Ascending aorta (tissue), 2 donors: ENCODE measurements at regions not wholly inside any gene's neighbourhood (a gene's known extent, or its start where the extent isn't known, plus 50 kb on each side); places are given as distances from the start of the nearest gene placed in this dataset.
"Not testable (repeated sequence)": the region's sequence is repeated elsewhere in the genome, so short reads cannot be mapped to it uniquely, and the experiment has no call there.

Experiments used
- DNase-seq, 2 donors: peaks; one replicate each; pipeline ENCODE4 v3.0.0-alpha.2; 2019; ENCODE audit warnings: low spot score in 2 of 2
- H3K27ac ChIP-seq, 2 donors: fragments of 200-600 bp; sonication (generic); one replicate each; pipeline ENCODE4 v1.5.1; 2016 to 2017; ENCODE audit warnings: mild to moderate bottlenecking in 1 of 2
- H3K27me3 ChIP-seq: fragments of 200-600 bp; sonication (generic); one replicate; pipeline ENCODE4 v1.5.1; 2017
- H3K36me3 ChIP-seq, 2 donors: fragments of 200-600 bp; sonication (generic); one replicate each; pipeline ENCODE4 v1.5.1; 2016
- H3K4me1 ChIP-seq, 2 donors: fragments of 200-600 bp; sonication (generic); one replicate each; pipeline ENCODE4 v1.5.1; 2016 to 2017; ENCODE audit warnings: mild to moderate bottlenecking in 1 of 2
- H3K4me3 ChIP-seq, 2 donors: fragments of 200-600 bp; sonication (generic); one replicate each; pipeline ENCODE4 v1.5.1; 2016 to 2017; ENCODE audit warnings: mild to moderate bottlenecking in 1 of 2
- H3K9me3 ChIP-seq, 2 donors: fragments of 200-600 bp; sonication (generic); one replicate each; pipeline ENCODE4 v1.5.1; 2016
- intact Hi-C: fragments of 100-400 bp; cut with DNase I; formaldehyde crosslinking; loops from one replicate; pipeline ENCODE4 v1.15.1; 2023
- TF ChIP-seq, protein P1 (sequence below), 3 experiments: fragments of 200-600 bp in 2 of 3; fragments of 450-650 bp in 1 of 3; sonication (generic) in 2 of 3; IDR thresholded peaks; one replicate each; pipeline ENCODE4 v1.5.1; 2016 to 2019; ENCODE audit warnings: antibody characterized with exemption in 3 of 3, mild to moderate bottlenecking in 1 of 3, moderate library complexity in 1 of 3

- Histone ChIP-seq H3K4me1 (no peaks in the 10 kb centered on the region), H3K27me3 (no peaks in the 10 kb centered on the region), H3K4me3 (no peak overlapping the region), H3K36me3 (no peaks in the 10 kb centered on the region), H3K27ac (no peak overlapping the region), H3K9me3 (peaks cover 0 to 3% of the 10 kb centered on the region in 2 donors)
- DNase-seq = no peak
- intact Hi-C loops = no loop called here
- TF ChIP-seq, protein P1, sequence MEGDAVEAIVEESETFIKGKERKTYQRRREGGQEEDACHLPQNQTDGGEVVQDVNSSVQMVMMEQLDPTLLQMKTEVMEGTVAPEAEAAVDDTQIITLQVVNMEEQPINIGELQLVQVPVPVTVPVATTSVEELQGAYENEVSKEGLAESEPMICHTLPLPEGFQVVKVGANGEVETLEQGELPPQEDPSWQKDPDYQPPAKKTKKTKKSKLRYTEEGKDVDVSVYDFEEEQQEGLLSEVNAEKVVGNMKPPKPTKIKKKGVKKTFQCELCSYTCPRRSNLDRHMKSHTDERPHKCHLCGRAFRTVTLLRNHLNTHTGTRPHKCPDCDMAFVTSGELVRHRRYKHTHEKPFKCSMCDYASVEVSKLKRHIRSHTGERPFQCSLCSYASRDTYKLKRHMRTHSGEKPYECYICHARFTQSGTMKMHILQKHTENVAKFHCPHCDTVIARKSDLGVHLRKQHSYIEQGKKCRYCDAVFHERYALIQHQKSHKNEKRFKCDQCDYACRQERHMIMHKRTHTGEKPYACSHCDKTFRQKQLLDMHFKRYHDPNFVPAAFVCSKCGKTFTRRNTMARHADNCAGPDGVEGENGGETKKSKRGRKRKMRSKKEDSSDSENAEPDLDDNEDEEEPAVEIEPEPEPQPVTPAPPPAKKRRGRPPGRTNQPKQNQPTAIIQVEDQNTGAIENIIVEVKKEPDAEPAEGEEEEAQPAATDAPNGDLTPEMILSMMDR (IDR thresholded peaks at IDR 0.05) = no peak
Observed at GRCh38 chr10:125407000-125407502, 246.7 kb upstream of the CTBP2 start.

DNA sequence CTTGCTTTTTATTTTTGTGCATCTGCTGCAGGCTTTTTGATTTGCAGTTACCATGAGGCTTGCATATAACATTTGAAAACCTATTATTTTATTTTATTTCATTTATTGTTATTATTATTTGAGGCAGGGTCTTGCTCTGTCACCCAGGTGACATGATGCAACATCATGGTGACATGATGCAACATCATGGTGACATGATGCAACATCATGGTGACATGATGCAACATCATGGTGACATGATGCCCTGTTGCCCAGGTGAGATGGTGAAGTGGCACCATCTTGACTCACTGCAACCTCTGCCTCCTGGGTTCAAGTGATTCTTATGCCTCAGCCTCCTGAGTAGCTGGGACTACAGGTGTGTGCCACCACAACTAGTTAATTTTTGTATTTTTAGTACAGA is 244.5 kb upstream of the CTBP2 start:
- H3K4me1 ChIP-seq, DNase-seq, H3K4me3 ChIP-seq, H3K27ac ChIP-seq, H3K9me3 ChIP-seq, H3K36me3 ChIP-seq, H3K27me3 ChIP-seq, intact Hi-C loops: not testable (repeated sequence)

DNA sequence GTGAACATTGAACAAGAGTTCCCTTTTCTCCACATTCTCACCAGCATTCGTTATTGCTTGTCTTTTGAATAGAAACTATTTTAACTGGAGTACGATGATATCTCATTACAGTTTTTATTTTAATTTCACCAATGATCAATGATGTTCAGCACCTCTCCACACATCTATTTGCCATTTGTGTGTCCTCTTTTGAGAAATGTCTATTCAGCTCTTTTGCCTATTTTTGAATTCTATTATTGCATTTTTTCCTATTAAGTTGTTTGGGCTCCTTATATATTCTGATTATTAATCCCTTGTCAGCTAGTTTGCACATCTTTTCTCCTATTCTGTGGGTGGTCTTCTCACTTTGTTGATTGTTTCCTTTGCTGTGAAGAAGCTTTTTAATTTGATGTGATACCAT is 241.1 kb upstream of the CTBP2 start:
- Histone ChIP-seq H3K4me3 (no peak overlapping the region), H3K4me1 (no peaks in the 10 kb centered on the region), H3K9me3 (peaks cover 0 to 5% of the 10 kb centered on the region in 2 donors), H3K36me3 (no peaks in the 10 kb centered on the region), H3K27me3 (no peaks in the 10 kb centered on the region), H3K27ac (no peak overlapping the region)
- intact Hi-C loops = no loop called here
- TF ChIP-seq, protein P1 (IDR thresholded peaks at IDR 0.05) = no peak
- no peak for DNase-seq

DNA sequence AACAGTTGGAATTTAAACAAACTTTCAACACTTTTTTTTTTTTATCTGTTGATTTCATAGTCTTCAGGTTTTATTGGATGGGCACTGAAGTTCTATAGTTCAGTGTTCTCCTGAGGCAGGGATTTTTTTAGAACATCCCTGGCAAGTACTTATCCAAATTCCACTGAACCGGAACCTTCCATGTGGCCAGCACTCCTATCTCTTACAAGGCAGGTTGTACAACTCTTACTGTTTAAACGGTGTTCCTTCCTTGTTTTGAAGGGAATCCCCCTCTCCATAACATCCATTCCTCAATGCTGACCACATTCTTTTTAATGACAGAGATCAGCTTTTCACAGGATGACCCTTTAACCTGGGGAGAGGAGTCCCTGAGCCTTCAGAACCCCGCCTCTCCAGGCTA is 238.9 kb upstream of the CTBP2 start:
- no peak for DNase-seq
- no peak overlapping the region for H3K4me3 ChIP-seq
- H3K4me1 ChIP-seq = no peaks in the 10 kb centered on the region
- intact Hi-C loops = no loop called here
- no peaks in the 10 kb centered on the region for H3K27me3 ChIP-seq
- TF ChIP-seq, protein P1 (IDR thresholded peaks at IDR 0.05) = no peak
- H3K36me3 ChIP-seq = no peaks in the 10 kb centered on the region
- H3K27ac ChIP-seq = no peak overlapping the region
- peaks cover 0 to 2% of the 10 kb centered on the region in 2 donors for H3K9me3 ChIP-seq

DNA sequence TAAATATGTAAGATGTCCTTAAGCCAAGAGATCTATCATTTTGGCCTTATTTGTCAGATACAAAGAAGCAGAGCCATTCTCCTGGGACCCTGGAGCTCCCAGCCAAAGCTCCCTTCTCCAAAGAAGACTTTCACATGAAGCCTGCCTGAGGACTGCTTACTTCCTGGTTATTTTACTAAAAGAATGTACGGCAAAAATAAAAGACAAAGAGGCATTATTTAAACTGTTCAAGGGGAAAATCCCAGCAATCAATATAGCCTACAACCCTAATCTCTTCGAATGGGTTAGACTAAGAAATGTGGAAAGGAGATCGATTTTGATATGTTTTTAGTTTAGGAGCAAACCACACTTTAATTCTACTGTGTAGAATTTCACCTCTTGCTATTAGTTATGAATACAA is 237.9 kb upstream of the CTBP2 start:
- H3K4me1 ChIP-seq = no peaks in the 10 kb centered on the region

GRCh38 chr10:125397608-125398007 is 237.2 kb upstream of the CTBP2 start:
- Histone ChIP-seq H3K4me3 (no peak overlapping the region), H3K9me3 (peaks cover 0 to 2% of the 10 kb centered on the region in 2 donors), H3K27ac (no peak overlapping the region), H3K27me3 (no peaks in the 10 kb centered on the region), H3K36me3 (no peaks in the 10 kb centered on the region), H3K4me1 (no peaks in the 10 kb centered on the region)
- intact Hi-C loops = no loop called here
- TF ChIP-seq, protein P1 (IDR thresholded peaks at IDR 0.05) = no peak
- DNase-seq = no peak

More for the DNA sequence above, 237.9 kb upstream of the CTBP2 start:
- H3K27me3 ChIP-seq = no peaks in the 10 kb centered on the region
- peaks cover 0 to 2% of the 10 kb centered on the region in 2 donors for H3K9me3 ChIP-seq
- H3K4me3 ChIP-seq = no peak overlapping the region
- TF ChIP-seq, protein P1 (IDR thresholded peaks at IDR 0.05) = no peak
- DNase-seq = no peak
- intact Hi-C loops = no loop called here
- no peaks in the 10 kb centered on the region for H3K36me3 ChIP-seq
- H3K27ac ChIP-seq = no peak overlapping the region
